CD14-positive monocyte (primary cell): ENCODE measurements at regions not wholly inside any gene's neighbourhood (a gene's known extent, or its start where the extent isn't known, plus 50 kb on each side); places are given as distances from the start of the nearest gene placed in this dataset.

Experiments used
- DNase-seq, 3 donors: peaks; one replicate each; pipeline ENCODE4 v3.0.0-alpha.2; 2011 to 2022
- H2AFZ ChIP-seq: 2 replicates; pipeline ENCODE4 v1.6.0; 2012; ENCODE audit warnings: mild to moderate bottlenecking, low read depth, low read length, inconsistent platforms; ENCODE audit not compliant: insufficient read depth, poor library complexity, severe bottlenecking
- H3K27ac ChIP-seq, 2 donors: 1 replicate in 1 of 2; 2 replicates in 1 of 2; pipeline ENCODE4 v1.5.1; 2012 to 2013; ENCODE audit warnings: low read length in 2 of 2, control low read depth in 1 of 2, inconsistent platforms in 1 of 2, low read depth in 1 of 2, mild to moderate bottlenecking in 1 of 2
- H3K27me3 ChIP-seq, 2 donors: one replicate each; pipeline versions ENCODE4 v1.6.0 to v1.6.1; 2011 to 2013; ENCODE audit warnings: low read length in 2 of 2; ENCODE audit not compliant: control insufficient read depth in 2 of 2, insufficient read depth in 2 of 2
- H3K36me3 ChIP-seq, 2 donors: replicated peaks in 1 of 2; 1 replicate in 1 of 2; 2 replicates in 1 of 2; pipeline versions ENCODE4 v1.5.1 to v1.6.1; 2012 to 2013; ENCODE audit warnings: low read length in 2 of 2, control low read depth in 1 of 2, inconsistent platforms in 1 of 2, mild to moderate bottlenecking in 1 of 2; ENCODE audit not compliant: insufficient read depth in 2 of 2, control insufficient read depth in 1 of 2
- H3K4me1 ChIP-seq, 2 donors: 1 replicate in 1 of 2; 2 replicates in 1 of 2; pipeline versions ENCODE4 v1.5.1 to v1.6.1; 2012 to 2013; ENCODE audit warnings: low read length in 2 of 2, control low read depth in 1 of 2, inconsistent platforms in 1 of 2, mild to moderate bottlenecking in 1 of 2, moderate library complexity in 1 of 2; ENCODE audit not compliant: insufficient read depth in 2 of 2, control insufficient read depth in 1 of 2
- H3K4me2 ChIP-seq: replicated peaks from 2 replicates; pipeline ENCODE3; 2012; ENCODE audit warnings: low read length, moderate library complexity, mild to moderate bottlenecking; ENCODE audit not compliant: poor library complexity, severe bottlenecking; ENCODE audit errors: extremely low read depth
- H3K4me3 ChIP-seq, 3 experiments: fragments of 200-600 bp in 1 of 3; sonication (generic) in 1 of 3; replicated peaks in 1 of 3; 1 replicate in 2 of 3; 2 replicates in 1 of 3; pipeline ENCODE4 v1.5.1; 2011 to 2013; ENCODE audit warnings: low read length in 3 of 3, mild to moderate bottlenecking in 3 of 3, control low read depth in 2 of 3, low read depth in 2 of 3, inconsistent platforms in 1 of 3, moderate library complexity in 1 of 3
- H3K79me2 ChIP-seq: 2 replicates; pipeline ENCODE4 v1.6.0; 2012; ENCODE audit warnings: mild to moderate bottlenecking, control low read depth, inconsistent platforms, low read length, moderate library complexity; ENCODE audit not compliant: insufficient read depth
- H3K9ac ChIP-seq: 2 replicates; pipeline ENCODE4 v1.6.0; 2017; ENCODE audit warnings: low read length, mild to moderate bottlenecking; ENCODE audit not compliant: insufficient read depth, poor library complexity, severe bottlenecking
- H3K9me3 ChIP-seq, 2 donors: replicated peaks in 1 of 2; 1 replicate in 1 of 2; 2 replicates in 1 of 2; pipeline versions ENCODE4 v1.5.1 to v1.6.1; 2012 to 2013; ENCODE audit warnings: low read length in 2 of 2, control low read depth in 1 of 2; ENCODE audit not compliant: control insufficient read depth in 1 of 2, insufficient read depth in 1 of 2
- H4K20me1 ChIP-seq: 2 replicates; pipeline ENCODE4 v1.6.0; 2012; ENCODE audit warnings: mild to moderate bottlenecking, low read length, control low read depth, moderate library complexity; ENCODE audit not compliant: insufficient read depth
- H3K27ac Mint-ChIP-seq, 7 donors: one replicate each; pipeline ENCODE4 v1.8.0; 2020; ENCODE audit warnings: mild to moderate bottlenecking in 7 of 7, mixed read lengths in 7 of 7, moderate library complexity in 6 of 7, inconsistent platforms in 2 of 7
- H3K27me3 Mint-ChIP-seq, 3 donors: one replicate each; pipeline ENCODE4 v1.8.0; 2021 to 2022; ENCODE audit warnings: low read depth in 3 of 3, mild to moderate bottlenecking in 3 of 3, mixed read lengths in 3 of 3, moderate library complexity in 3 of 3, inconsistent platforms in 1 of 3
- H3K36me3 Mint-ChIP-seq, 2 donors: one replicate each; pipeline ENCODE4 v1.8.0; 2020; ENCODE audit warnings: mixed read lengths in 2 of 2, inconsistent platforms in 1 of 2, mild to moderate bottlenecking in 1 of 2
- H3K4me1 Mint-ChIP-seq: one replicate; pipeline ENCODE4 v1.8.0; 2020; ENCODE audit warnings: mild to moderate bottlenecking, mixed read lengths
- H3K4me3 Mint-ChIP-seq, 2 donors: one replicate each; pipeline ENCODE4 v1.8.0; 2020; ENCODE audit warnings: mild to moderate bottlenecking in 2 of 2, mixed read lengths in 2 of 2, moderate library complexity in 1 of 2
- H3K9me3 Mint-ChIP-seq, 7 donors: one replicate each; pipeline ENCODE4 v1.8.0; 2020 to 2022; ENCODE audit warnings: mixed read lengths in 7 of 7, mild to moderate bottlenecking in 6 of 7, moderate library complexity in 6 of 7, inconsistent platforms in 2 of 7
- WGBS: methylation state at CpG from one replicate; pipeline ENCODE4 v1.1.5; 2013; ENCODE audit warnings: missing lambda C conversion rate; ENCODE audit not compliant: insufficient coverage; 5-methylcytosine and 5-hydroxymethylcytosine counted together
- intact Hi-C, 2 donors: fragments of 100-400 bp; cut with micrococcal nuclease; formaldehyde crosslinking; loops; one replicate each; pipeline versions ENCODE4 v1.15.0 to v1.15.1; 2023
- TF ChIP-seq, protein P1 (sequence below): fragments of 200-600 bp; IDR thresholded peaks from one replicate; pipeline ENCODE4 v1.8.0; 2022; ENCODE audit warnings: antibody characterized with exemption, mild to moderate bottlenecking

DNA sequence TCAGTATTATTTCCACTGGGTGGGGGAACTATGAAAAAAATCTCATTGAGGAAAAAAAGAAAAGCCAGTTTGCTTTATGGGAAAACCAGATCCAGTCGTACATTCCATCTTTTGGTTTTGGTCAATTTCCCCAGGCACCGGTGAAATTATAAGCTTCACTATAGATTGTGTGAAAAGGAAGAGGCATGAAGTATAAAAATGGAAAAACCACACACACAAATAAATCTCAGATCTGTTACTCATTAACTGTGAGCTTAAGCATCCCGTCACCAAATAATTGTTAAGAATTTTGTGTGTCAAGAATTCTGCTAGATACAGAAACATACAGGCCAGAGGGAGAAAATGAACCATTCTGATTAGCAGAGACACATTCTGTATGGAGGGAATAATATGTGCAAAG, 405.5 kb upstream of the CELF2 start:
- no peaks in the 10 kb centered on the region for H3K4me1 Mint-ChIP-seq
- peaks cover 0 to 3% (median 2%) of the 10 kb centered on the region in 3 donors for H3K27me3 Mint-ChIP-seq
- no peaks in the 10 kb centered on the region for H3K9me3 ChIP-seq
- H2AFZ ChIP-seq, result no peak overlapping the region
- no peaks in the 10 kb centered on the region for H4K20me1 ChIP-seq
- peaks cover 0 to 9% (median 4%) of the 10 kb centered on the region in 7 donors for H3K9me3 Mint-ChIP-seq
- WGBS, result no CpG with 5 or more reads among the region's 3 CpGs
- H3K27me3 ChIP-seq, result no peaks in the 10 kb centered on the region
- H3K79me2 ChIP-seq, result no peaks in the 10 kb centered on the region
- no peak overlapping the region for H3K4me2 ChIP-seq
- H3K4me1 ChIP-seq, result no peaks in the 10 kb centered on the region
- H3K36me3 Mint-ChIP-seq, result no peaks in the 10 kb centered on the region
- H3K27ac ChIP-seq, result no peak overlapping the region
- no peak overlapping the region for H3K4me3 ChIP-seq
- DNase-seq, result no peak
- no peak overlapping the region for H3K27ac Mint-ChIP-seq
- H3K9ac ChIP-seq, result no peak overlapping the region
- intact Hi-C loops, result no loop called here
- H3K36me3 ChIP-seq, result no peaks in the 10 kb centered on the region
- TF ChIP-seq, protein P1, sequence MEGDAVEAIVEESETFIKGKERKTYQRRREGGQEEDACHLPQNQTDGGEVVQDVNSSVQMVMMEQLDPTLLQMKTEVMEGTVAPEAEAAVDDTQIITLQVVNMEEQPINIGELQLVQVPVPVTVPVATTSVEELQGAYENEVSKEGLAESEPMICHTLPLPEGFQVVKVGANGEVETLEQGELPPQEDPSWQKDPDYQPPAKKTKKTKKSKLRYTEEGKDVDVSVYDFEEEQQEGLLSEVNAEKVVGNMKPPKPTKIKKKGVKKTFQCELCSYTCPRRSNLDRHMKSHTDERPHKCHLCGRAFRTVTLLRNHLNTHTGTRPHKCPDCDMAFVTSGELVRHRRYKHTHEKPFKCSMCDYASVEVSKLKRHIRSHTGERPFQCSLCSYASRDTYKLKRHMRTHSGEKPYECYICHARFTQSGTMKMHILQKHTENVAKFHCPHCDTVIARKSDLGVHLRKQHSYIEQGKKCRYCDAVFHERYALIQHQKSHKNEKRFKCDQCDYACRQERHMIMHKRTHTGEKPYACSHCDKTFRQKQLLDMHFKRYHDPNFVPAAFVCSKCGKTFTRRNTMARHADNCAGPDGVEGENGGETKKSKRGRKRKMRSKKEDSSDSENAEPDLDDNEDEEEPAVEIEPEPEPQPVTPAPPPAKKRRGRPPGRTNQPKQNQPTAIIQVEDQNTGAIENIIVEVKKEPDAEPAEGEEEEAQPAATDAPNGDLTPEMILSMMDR, result no peak
- H3K4me3 Mint-ChIP-seq, result no peak overlapping the region

DNA sequence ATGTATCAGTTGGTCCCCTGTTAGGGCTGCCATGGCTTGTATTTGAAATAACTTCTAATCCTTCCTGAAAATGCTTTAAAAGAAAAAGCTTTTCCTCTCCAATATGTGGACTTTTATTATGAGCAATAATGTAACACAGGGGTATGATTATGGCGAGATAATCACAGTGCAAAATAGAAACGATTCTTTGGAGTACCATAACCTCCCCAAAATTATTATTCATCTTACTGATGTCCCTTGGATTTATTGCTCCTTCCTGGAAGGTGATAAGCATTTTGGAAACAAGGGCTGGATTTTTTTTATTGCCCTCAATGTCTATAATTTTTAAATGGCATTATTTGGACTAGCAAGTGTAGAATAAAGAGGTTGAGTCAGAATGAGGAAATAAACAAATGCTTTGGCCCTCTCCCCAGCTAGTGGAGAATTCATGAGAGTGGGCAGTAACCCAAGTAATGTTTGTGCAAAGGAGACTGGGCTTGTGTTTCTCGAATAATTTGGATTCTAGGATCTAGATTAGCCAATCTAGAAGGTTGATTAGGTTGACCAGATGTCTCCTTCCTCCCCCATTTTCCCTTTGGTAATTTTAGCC, 403.9 kb upstream of the CELF2 start:
- peaks cover 0 to 2% of the 10 kb centered on the region in 2 donors for H3K9me3 ChIP-seq
- H3K9ac ChIP-seq, result no peak overlapping the region
- H3K4me3 ChIP-seq, result no peak overlapping the region
- no peaks in the 10 kb centered on the region for H4K20me1 ChIP-seq
- Mint-ChIP-seq H3K27me3 (peaks cover 0 to 1% (median 1%) of the 10 kb centered on the region in 3 donors), H3K4me3 (no peak overlapping the region), H3K4me1 (no peaks in the 10 kb centered on the region), H3K27ac (no peak overlapping the region), H3K36me3 (no peaks in the 10 kb centered on the region), H3K9me3 (peaks cover 0 to 16% (median 7%) of the 10 kb centered on the region in 7 donors)
- WGBS, result no CpG with 5 or more reads among the region's 3 CpGs
- TF ChIP-seq, protein P1, result no peak
- no peaks in the 10 kb centered on the region for H3K36me3 ChIP-seq
- H3K27ac ChIP-seq, result no peak overlapping the region
- no peaks in the 10 kb centered on the region for H3K79me2 ChIP-seq
- DNase-seq, result no peak
- no peaks in the 10 kb centered on the region for H3K4me1 ChIP-seq
- no peak overlapping the region for H2AFZ ChIP-seq
- no peaks in the 10 kb centered on the region for H3K27me3 ChIP-seq
- H3K4me2 ChIP-seq, result no peak overlapping the region
- intact Hi-C loops, result no loop called here
